ENCODE measurements at regions not wholly inside any gene's neighbourhood (a gene's known extent, or its start where the extent isn't known, plus 50 kb on each side); places are given as distances from the start of the nearest gene placed in this dataset.

- H3K27ac Mint-ChIP-seq = no peak overlapping the region
- no peaks in the 10 kb centered on the region for H3K27me3 ChIP-seq (ENCODE audit: control insufficient read depth, insufficient read depth, low read length)
- no peaks in the 10 kb centered on the region for H3K9me3 Mint-ChIP-seq
- no peak overlapping the region for H3K4me3 ChIP-seq (ENCODE audit: low read length)
- H3K36me3 Mint-ChIP-seq = no peaks in the 10 kb centered on the region
- H3K4me1 Mint-ChIP-seq = no peaks in the 10 kb centered on the region
- H3K9me3 ChIP-seq (ENCODE audit: control insufficient read depth, insufficient read depth, low read length) = no peaks in the 10 kb centered on the region
- ATAC-seq (no peak), DNase-seq (no peak)
- WGBS (ENCODE audit: insufficient coverage) = 85% methylated on average over 5 of the region's 5 CpGs
- no peaks in the 10 kb centered on the region for H3K4me1 ChIP-seq (ENCODE audit: control insufficient read depth, insufficient read depth, low read length)
- H3K4me3 Mint-ChIP-seq = no peak overlapping the region
- H3K36me3 ChIP-seq (ENCODE audit: control insufficient read depth, insufficient read depth, low read length) = no peaks in the 10 kb centered on the region
- H3K27ac ChIP-seq (ENCODE audit: low read length) = no peak overlapping the region
- peaks cover 3 to 27% of the 10 kb centered on the region in 2 donors for H3K27me3 Mint-ChIP-seq (ENCODE audit: low read depth in 2 of 2)
- intact Hi-C loops (cut with micrococcal nuclease) = no loop called here
- no peak for TF ChIP-seq CTCF (IDR thresholded peaks at IDR 0.05)
These were observed 365.6 kb downstream of the DUSP10 start for GRCh38 chr1:221376286-221376685.

GRCh38 chr1:221381910-221382623, 359.8 kb downstream of the DUSP10 start:
- ATAC-seq (no peak), DNase-seq (no peak)
- Histone ChIP-seq H3K4me1 (ENCODE audit: control insufficient read depth, insufficient read depth, low read length) (no peaks in the 10 kb centered on the region), H3K27me3 (ENCODE audit: control insufficient read depth, insufficient read depth, low read length) (no peaks in the 10 kb centered on the region), H3K4me3 (ENCODE audit: low read length) (no peak overlapping the region), H3K36me3 (ENCODE audit: control insufficient read depth, insufficient read depth, low read length) (no peaks in the 10 kb centered on the region), H3K27ac (ENCODE audit: low read length) (no peak overlapping the region), H3K9me3 (ENCODE audit: control insufficient read depth, insufficient read depth, low read length) (no peaks in the 10 kb centered on the region)
- H3K9me3 Mint-ChIP-seq = no peaks in the 10 kb centered on the region
- no peak for TF ChIP-seq CTCF (IDR thresholded peaks at IDR 0.05)
- intact Hi-C loops (cut with micrococcal nuclease) = no loop called here
- no peak overlapping the region for H3K27ac Mint-ChIP-seq
- H3K4me1 Mint-ChIP-seq = no peaks in the 10 kb centered on the region
- no peaks in the 10 kb centered on the region for H3K36me3 Mint-ChIP-seq
- WGBS (ENCODE audit: insufficient coverage) = 80% methylated on average over 2 of the region's 3 CpGs
- peaks cover 9 to 11% of the 10 kb centered on the region in 2 donors for H3K27me3 Mint-ChIP-seq (ENCODE audit: low read depth in 2 of 2)
- H3K4me3 Mint-ChIP-seq = no peak overlapping the region

GRCh38 chr1:221392453-221392852, 349.4 kb downstream of the DUSP10 start:
- peaks cover 16 to 22% of the 10 kb centered on the region in 2 donors for H3K27me3 Mint-ChIP-seq (ENCODE audit: low read depth in 2 of 2)
- no peaks in the 10 kb centered on the region for H3K4me1 Mint-ChIP-seq
- DNase-seq (no peak), ATAC-seq (no peak)
- peaks cover 3% of the 10 kb centered on the region for H3K4me1 ChIP-seq (ENCODE audit: control insufficient read depth, insufficient read depth, low read length)
- H3K9me3 ChIP-seq (ENCODE audit: control insufficient read depth, insufficient read depth, low read length) = no peaks in the 10 kb centered on the region
- peaks cover 2 to 4% of the 10 kb centered on the region in 2 donors for H3K9me3 Mint-ChIP-seq
- TF ChIP-seq CTCF (IDR thresholded peaks at IDR 0.05) = no peak
- intact Hi-C loops (cut with micrococcal nuclease) = no loop called here
- H3K27ac Mint-ChIP-seq = no peak overlapping the region
- no peaks in the 10 kb centered on the region for H3K36me3 ChIP-seq (ENCODE audit: control insufficient read depth, insufficient read depth, low read length)
- H3K36me3 Mint-ChIP-seq = no peaks in the 10 kb centered on the region
- H3K4me3 ChIP-seq (ENCODE audit: low read length) = no peak overlapping the region
- no peak overlapping the region for H3K27ac ChIP-seq (ENCODE audit: low read length)
- H3K27me3 ChIP-seq (ENCODE audit: control insufficient read depth, insufficient read depth, low read length) = no peaks in the 10 kb centered on the region
- 88% methylated on average over 1 of the region's 1 CpG for WGBS (ENCODE audit: insufficient coverage)
- H3K4me3 Mint-ChIP-seq = no peak overlapping the region

- TF ChIP-seq CTCF (IDR thresholded peaks at IDR 0.05) = no peak
- Histone ChIP-seq H3K9me3 (ENCODE audit: control insufficient read depth, insufficient read depth, low read length) (no peaks in the 10 kb centered on the region), H3K4me1 (ENCODE audit: control insufficient read depth, insufficient read depth, low read length) (peaks cover 5% of the 10 kb centered on the region), H3K4me3 (ENCODE audit: low read length) (no peak overlapping the region), H3K36me3 (ENCODE audit: control insufficient read depth, insufficient read depth, low read length) (no peaks in the 10 kb centered on the region), H3K27me3 (ENCODE audit: control insufficient read depth, insufficient read depth, low read length) (no peaks in the 10 kb centered on the region), H3K27ac (ENCODE audit: low read length) (no peak overlapping the region)
- Mint-ChIP-seq H3K4me1 (no peaks in the 10 kb centered on the region), H3K9me3 (peaks cover 0 to 2% of the 10 kb centered on the region in 2 donors), H3K27me3 (ENCODE audit: low read depth in 2 of 2) (peaks cover 10 to 26% of the 10 kb centered on the region in 2 donors), H3K36me3 (no peaks in the 10 kb centered on the region), H3K27ac (no peak overlapping the region), H3K4me3 (no peak overlapping the region)
- intact Hi-C loops (cut with micrococcal nuclease) = no loop called here
- ATAC-seq = no peak
- DNase-seq = no peak
- 86% methylated on average over 4 of the region's 6 CpGs for WGBS (ENCODE audit: insufficient coverage)
These were observed 347.8 kb downstream of the DUSP10 start for GRCh38 chr1:221394011-221394544.

All from natural killer cell (primary cell).